ENCODE measurements at regions not wholly inside any gene's neighbourhood (a gene's known extent, or its start where the extent isn't known, plus 50 kb on each side); places are given as distances from the start of the nearest gene placed in this dataset.

DNA sequence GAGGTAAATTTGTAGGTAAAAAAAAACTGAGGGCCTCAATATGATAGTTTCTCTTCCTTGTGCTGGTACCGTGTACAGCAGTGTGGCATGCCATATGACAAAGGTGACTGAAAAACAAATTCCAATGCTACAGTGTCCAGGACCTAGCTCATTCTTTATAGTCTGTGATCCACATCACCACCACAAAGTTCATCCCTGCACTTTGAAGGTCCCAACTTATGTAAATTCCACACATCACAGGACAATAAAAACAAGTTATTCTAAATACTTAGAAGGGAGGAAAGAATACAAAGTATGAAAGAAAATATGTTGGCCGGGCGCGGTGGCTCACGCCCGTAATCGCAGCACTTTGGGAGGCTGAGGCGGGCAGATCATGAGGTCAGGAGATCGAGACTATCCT, 314.6 kb upstream of the SGCG start:
- Histone ChIP-seq H3K4me3 (replicated peaks in 1 of 3; ENCODE audit: insufficient read depth in 1 of 3, low read depth in 1 of 3, low read length in 3 of 3) (no peak overlapping the region), H3K9ac (replicated peaks; ENCODE audit: extremely low read depth, insufficient read depth, low read length) (no peak overlapping the region), H3K79me2 (ENCODE audit: control insufficient read depth, insufficient read depth, low read length) (no peaks in the 10 kb centered on the region), H4K20me1 (replicated peaks; ENCODE audit: control insufficient read depth, extremely low read depth, insufficient read depth, low read length) (no peaks in the 10 kb centered on the region), H3K27ac (ENCODE audit: insufficient read depth, low read depth, low read length) (no peak overlapping the region), H3K4me2 (ENCODE audit: insufficient read depth, low read length) (no peak overlapping the region), H3K9me3 (replicated peaks; ENCODE audit: control insufficient read depth, insufficient read depth, low read length) (no peaks in the 10 kb centered on the region), H3K4me1 (ENCODE audit: control insufficient read depth, extremely low read depth, insufficient read depth, low read length) (no peaks in the 10 kb centered on the region), H3K36me3 (ENCODE audit: control insufficient read depth in 2 of 2, extremely low read depth in 1 of 2, insufficient read depth in 2 of 2, low read length in 2 of 2) (no peaks in the 10 kb centered on the region), H3K9me1 (replicated peaks; ENCODE audit: control insufficient read depth, extremely low read depth, insufficient read depth, low read length) (no peaks in the 10 kb centered on the region), H2AFZ (ENCODE audit: low read depth, low read length) (no peak overlapping the region), H3K27me3 (ENCODE audit: control insufficient read depth in 2 of 2, insufficient read depth in 2 of 2, low read length in 2 of 2) (no peaks in the 10 kb centered on the region)
- dilution Hi-C loops (cut with MboI; ENCODE audit: extremely low pct_ligation_motif_present, low sequenced_read_pairs), result no loop called here
- ChIA-PET CTCF (no interaction called here), POLR2A (no interaction called here)
- FAIRE-seq, result no peak
- no peak for DNase-seq (ENCODE audit: low read depth, low spot score)
- no TSS peak for BruUV-seq (replicated peaks)
- intact Hi-C loops (cut with micrococcal nuclease), result no loop called here
- no peak for TF ChIP-seq JUN (IDR thresholded peaks at IDR 0.05; ENCODE audit: borderline replicate concordance, insufficient read depth, insufficient read length, low read depth)
- TF ChIP-seq GATA2 (IDR thresholded peaks at IDR 0.05; ENCODE audit: insufficient read depth, insufficient read length, low read depth, low read length), result no peak
- no peak for TF ChIP-seq CTCF (IDR thresholded peaks at IDR 0.05; ENCODE audit: extremely low read depth in 1 of 2, insufficient read depth in 1 of 2, low read depth in 1 of 2, low read length in 2 of 2)
- TF ChIP-seq MYC (IDR thresholded peaks at IDR 0.05; ENCODE audit: low read depth, low read length), result no peak
- no peak for TF ChIP-seq FOS (IDR thresholded peaks at IDR 0.05; ENCODE audit: borderline replicate concordance, insufficient read depth, low read length)
- TF ChIP-seq POLR2AphosphoS5 (IDR thresholded peaks at IDR 0.05; ENCODE audit: insufficient read depth, low read depth, low read length), result no peak
- TF ChIP-seq POLR2A (IDR thresholded peaks at IDR 0.05; ENCODE audit: low read depth, low read length), result no peak
- no peak for TF ChIP-seq MAX (IDR thresholded peaks at IDR 0.05; ENCODE audit: insufficient read depth, insufficient read length)
- TF ChIP-seq EZH2 (IDR thresholded peaks at IDR 0.05; ENCODE audit: borderline replicate concordance, low read depth, low read length, severe bottlenecking), result no peak

Data from endothelial cell of umbilical vein (primary cell).